HG03558 (cell line): ENCODE measurements at regions not wholly inside any gene's neighbourhood (a gene's known extent, or its start where the extent isn't known, plus 50 kb on each side); places are given as distances from the start of the nearest gene placed in this dataset.

ENCODE experiments used
- ATAC-seq: cut with Tn5 transposase; IDR thresholded peaks from one replicate; pipeline ENCODE4 v1.9.1; 2021; ENCODE audit warnings: moderate number of reproducible peaks; ENCODE audit not compliant: unreplicated experiment; ENCODE audit errors: extremely low read depth

GRCh38 chr3:102265720-102266119, 169.1 kb upstream of the ZPLD1 start:
- ATAC-seq = no peak

GRCh38 chr3:102269406-102269805, 165.4 kb upstream of the ZPLD1 start:
- ATAC-seq = no peak

- ATAC-seq = no peak
Measured at GRCh38 chr3:102290241-102290640, 144.6 kb upstream of the ZPLD1 start.

GRCh38 chr3:102295756-102296155, 139.1 kb upstream of the ZPLD1 start:
- no peak for ATAC-seq

DNA sequence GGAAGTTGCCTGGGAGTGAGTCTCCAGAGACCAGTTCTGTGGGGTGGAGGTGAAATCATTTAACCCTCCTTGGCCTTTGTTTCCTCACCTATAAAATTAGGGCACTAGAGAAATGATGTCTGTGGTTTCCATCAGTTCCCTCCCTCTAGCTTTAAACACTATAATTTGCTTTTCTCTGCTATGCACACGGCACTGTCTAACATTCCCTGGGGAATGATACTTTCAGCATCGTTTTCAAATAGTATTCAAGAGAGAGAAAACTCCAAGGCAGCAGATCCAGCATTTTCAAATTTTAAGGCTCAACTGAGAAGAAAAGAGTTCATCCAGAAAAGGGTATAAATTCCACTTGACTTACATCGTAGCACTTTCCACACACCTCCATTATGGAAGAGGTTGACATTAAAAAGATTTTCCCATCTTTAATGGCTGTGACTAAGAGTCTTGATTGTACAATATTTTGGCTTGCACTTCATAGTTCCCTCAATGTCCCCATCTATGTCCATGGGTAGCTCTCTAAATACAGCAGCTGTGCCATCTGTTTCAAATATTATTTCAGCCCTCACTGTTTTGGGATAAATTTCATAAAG, 137.7 kb upstream of the ZPLD1 start:
- no peak for ATAC-seq

GRCh38 chr3:102299125-102299877, 135.5 kb upstream of the ZPLD1 start:
- ATAC-seq = no peak

DNA sequence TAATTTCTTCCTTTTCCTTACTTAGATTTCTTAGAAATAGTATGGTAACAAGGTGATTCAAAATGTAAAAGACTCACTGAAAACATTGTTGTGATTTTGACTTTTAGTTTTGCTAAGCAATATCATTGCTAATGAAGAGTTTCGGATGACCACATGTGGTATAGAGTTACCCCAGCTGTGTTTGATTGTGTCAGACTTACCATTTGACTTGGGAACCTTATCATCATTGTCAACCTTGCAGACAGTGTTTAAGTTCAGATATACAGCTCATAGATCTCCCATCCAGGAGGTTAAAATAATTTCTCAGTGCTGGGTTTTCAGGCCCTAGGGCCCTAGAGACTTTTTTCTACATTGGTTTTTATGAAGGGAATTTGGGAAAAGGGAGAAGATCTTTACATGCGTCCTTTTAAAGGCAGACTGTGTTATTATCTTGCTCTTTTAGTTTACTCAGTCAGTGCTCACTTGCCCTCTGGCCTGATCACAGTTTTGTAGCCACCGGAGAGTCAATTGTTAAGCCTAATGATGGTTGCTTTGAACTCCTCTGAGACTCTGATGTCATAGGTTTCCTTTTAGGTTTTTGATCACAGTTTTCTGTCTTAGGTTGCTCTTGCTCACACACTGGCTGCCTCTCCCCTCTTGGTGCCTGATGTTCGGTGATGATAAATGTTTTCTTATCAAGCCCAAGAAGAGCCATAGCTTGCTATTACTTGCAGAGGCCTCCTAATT, 133.5 kb upstream of the ZPLD1 start:
- ATAC-seq = no peak

DNA sequence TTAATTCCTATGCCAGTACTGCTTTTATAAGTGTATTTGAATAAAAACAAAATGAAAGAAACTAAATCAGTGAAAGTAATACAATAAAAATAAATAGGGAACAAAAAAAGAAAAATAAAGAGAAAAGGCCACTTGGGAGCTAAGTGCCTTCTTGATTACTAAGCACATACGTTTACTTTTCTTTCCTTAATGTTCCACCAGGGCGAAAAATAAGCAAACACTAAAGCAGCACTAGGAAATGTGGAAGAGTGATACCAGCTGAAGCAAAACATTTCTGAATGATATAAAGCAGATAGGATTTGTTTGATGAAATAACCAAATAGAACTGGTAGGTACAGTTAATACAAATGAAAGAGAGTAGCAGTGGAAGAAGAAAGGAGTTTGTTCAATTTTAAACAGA, 132.8 kb upstream of the ZPLD1 start:
- no peak for ATAC-seq

DNA sequence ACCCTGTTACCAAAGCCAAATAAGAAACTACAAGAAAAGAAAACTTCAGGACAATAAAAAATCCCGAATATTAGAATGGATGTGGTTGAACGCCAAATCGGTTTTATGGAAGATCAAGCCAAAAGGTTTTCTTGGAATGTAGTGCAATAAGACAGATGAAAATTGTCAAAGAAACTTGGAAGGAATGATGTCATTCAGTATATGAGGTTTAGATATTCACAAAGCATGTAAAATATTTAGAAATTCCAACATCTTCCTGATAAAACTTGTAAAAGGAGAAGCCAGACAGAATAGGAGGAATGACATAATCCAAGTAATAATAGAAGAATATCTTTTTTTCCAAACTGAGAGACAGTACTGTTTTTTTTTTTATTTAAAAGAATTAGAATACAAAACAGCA, 130.3 kb upstream of the ZPLD1 start:
- ATAC-seq = no peak

GRCh38 chr3:102307442-102307841, 127.4 kb upstream of the ZPLD1 start:
- no peak for ATAC-seq

DNA sequence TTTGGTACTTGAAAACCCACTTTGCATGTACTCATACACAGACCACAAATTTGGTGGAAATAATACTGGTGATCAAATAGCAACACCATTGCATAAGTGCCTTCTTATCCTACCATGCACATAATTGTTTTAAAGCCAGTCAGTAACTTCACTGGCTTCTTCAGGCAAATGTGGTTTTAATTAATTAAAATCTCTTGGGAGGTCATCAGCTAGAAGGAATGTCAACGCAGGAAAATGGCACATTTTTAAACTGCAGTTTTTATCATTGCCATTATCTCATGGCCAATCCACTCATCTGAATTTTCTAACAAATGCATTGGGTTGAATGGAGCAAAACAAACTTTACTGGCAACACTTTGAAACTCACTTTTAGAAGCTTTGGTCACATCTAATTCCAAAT, 105.7 kb upstream of the ZPLD1 start:
- no peak for ATAC-seq

- ATAC-seq = no peak
Measured at GRCh38 chr3:102329561-102329960, 105.3 kb upstream of the ZPLD1 start.

GRCh38 chr3:102332205-102332604, 102.6 kb upstream of the ZPLD1 start:
- ATAC-seq = no peak

GRCh38 chr3:102332934-102333333, 101.9 kb upstream of the ZPLD1 start:
- ATAC-seq = no peak

DNA sequence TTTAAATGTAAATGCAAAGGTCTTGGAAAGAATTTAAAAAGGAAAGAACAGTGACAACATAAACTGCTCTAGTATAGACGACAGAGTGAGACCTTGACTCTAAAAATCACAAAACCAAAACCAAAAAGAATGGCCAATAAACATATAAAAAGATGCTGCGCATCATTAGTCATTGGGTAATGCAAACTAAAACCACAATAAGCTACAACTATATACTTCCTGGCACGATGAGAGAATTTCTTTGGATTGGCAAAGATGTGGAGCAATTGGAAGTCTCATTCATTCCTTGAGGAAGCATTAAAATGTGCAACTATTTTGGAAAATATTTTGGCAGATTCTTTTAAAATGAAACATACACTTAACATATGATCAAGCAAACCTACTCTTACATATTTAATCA, 98.7 kb upstream of the ZPLD1 start:
- no peak for ATAC-seq

- ATAC-seq = no peak
Measured at GRCh38 chr3:102339671-102340070, 95.1 kb upstream of the ZPLD1 start.

DNA sequence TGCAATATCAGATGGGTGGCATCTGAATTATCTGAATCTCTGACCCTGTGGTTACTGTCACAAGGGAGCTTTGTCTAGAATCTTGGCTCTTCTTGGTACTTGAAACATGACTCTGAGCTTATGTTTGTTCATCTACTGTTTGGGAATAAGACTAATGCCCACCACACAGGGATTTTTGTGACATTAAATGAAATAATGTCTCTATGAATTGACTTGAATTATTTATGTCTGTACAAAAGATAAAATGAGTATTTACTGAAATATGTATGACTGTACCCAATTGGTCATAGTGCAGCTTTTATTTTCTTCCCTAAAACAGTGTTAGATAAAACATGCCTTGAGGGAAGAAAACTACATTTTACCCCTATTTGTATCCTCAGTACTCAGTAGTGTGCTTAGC, 87.9 kb upstream of the ZPLD1 start:
- no peak for ATAC-seq

DNA sequence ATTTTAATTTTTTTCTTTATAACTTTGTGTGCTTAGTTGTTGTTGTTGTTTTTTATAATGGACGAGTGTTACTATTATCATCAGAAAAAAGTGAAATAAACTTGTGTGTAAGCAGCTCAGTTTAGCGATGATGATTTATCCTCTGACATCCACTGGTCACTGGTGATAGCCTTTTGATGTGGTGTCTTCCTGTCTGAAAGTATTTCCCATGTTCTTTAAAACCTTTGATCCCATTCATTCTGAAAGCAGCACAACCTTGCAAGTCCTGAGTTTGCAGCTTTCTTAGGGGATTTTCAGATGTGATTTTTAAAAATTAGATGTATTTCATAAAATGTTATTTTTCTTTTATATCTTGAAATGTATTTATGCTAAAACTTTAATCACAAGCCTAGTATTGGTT, 85.9 kb upstream of the ZPLD1 start:
- no peak for ATAC-seq

DNA sequence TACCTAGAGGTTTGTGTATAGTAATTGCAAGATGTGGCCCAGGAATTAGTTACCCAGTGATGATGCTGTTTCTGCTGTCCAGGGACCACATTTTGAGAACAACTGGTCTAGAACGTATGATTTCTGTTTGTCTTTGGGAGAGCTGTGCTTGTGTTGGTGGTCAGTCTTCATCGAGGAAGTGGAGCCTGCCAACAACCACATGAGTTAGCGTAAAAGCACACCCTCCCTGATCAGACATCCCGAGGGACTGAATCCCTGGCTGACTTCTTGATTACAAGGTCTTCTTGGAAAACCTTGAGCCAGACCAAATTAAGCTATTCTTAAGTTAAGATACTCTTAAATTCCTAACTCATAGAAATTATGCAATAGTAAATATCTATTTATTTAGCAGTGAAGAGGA, 81.7 kb upstream of the ZPLD1 start:
- ATAC-seq = no peak

- ATAC-seq = peak; percentile 52
Measured at GRCh38 chr3:102353805-102354204, 81.0 kb upstream of the ZPLD1 start.

- no peak for ATAC-seq
Measured at GRCh38 chr3:102354818-102355515, 79.8 kb upstream of the ZPLD1 start.
